Choroid plexus epithelial cell (primary cell): ENCODE measurements at regions not wholly inside any gene's neighbourhood (a gene's known extent, or its start where the extent isn't known, plus 50 kb on each side); places are given as distances from the start of the nearest gene placed in this dataset.

Source experiments
- DNase-seq: peaks from one replicate; pipeline ENCODE4 v3.0.0-alpha.2; 2010; ENCODE audit warnings: low read depth
- H3K4me3 ChIP-seq: 2 replicates; pipeline ENCODE4 v1.5.1; 2011; ENCODE audit warnings: low read depth, mild to moderate bottlenecking, control low read depth, low read length, moderate library complexity
- TF ChIP-seq, protein P1 (sequence below): conservative IDR thresholded peaks from 2 replicates; pipeline ENCODE4 v1.5.1; 2011; ENCODE audit warnings: low read depth, mild to moderate bottlenecking, control low read depth, inconsistent platforms, low read length, moderate library complexity

DNA sequence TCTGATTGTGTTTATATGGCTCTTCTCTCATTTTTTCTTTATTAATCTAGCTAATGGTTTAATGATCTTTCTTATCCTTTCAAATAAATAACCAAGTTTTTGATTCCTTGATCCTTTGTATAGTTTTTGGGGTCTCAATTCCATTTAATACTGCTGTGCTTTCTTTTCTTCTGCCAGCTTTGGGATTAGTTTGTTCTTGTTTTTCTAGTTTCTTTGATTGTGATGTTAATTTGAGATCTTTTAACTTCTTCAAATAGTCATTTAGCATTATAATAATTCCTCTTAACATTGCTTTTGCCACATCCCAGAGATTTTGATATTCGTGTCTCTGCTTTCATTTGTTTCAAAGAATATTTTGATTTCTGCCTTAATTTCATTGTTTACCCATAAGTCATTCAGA lies 1126.6 kb downstream of the NAALADL2 start:
- DNase-seq: no peak
- TF ChIP-seq, protein P1, sequence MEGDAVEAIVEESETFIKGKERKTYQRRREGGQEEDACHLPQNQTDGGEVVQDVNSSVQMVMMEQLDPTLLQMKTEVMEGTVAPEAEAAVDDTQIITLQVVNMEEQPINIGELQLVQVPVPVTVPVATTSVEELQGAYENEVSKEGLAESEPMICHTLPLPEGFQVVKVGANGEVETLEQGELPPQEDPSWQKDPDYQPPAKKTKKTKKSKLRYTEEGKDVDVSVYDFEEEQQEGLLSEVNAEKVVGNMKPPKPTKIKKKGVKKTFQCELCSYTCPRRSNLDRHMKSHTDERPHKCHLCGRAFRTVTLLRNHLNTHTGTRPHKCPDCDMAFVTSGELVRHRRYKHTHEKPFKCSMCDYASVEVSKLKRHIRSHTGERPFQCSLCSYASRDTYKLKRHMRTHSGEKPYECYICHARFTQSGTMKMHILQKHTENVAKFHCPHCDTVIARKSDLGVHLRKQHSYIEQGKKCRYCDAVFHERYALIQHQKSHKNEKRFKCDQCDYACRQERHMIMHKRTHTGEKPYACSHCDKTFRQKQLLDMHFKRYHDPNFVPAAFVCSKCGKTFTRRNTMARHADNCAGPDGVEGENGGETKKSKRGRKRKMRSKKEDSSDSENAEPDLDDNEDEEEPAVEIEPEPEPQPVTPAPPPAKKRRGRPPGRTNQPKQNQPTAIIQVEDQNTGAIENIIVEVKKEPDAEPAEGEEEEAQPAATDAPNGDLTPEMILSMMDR: no peak
- no peak overlapping the region for H3K4me3 ChIP-seq

DNA sequence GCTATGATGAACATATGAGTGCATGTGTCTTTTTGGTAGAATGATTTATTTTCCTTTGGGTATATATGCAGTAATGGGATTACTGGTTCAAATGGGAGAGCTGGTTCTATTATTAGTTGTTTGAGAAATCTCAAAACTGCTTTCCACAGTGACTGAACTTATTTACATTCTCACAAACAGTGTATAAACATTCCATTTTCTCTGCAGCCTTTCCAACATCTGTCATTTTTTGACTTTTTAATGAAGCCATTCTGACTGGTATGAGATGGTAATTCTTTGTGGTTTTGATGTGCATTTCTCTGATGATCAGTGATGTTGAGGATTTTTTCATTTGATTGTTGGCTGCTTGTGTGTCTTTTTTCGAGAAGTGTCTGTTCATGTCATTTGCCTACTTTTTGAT lies 1124.2 kb downstream of the NAALADL2 start:
- DNase-seq: no peak
- TF ChIP-seq, protein P1: no peak
- no peak overlapping the region for H3K4me3 ChIP-seq

DNA sequence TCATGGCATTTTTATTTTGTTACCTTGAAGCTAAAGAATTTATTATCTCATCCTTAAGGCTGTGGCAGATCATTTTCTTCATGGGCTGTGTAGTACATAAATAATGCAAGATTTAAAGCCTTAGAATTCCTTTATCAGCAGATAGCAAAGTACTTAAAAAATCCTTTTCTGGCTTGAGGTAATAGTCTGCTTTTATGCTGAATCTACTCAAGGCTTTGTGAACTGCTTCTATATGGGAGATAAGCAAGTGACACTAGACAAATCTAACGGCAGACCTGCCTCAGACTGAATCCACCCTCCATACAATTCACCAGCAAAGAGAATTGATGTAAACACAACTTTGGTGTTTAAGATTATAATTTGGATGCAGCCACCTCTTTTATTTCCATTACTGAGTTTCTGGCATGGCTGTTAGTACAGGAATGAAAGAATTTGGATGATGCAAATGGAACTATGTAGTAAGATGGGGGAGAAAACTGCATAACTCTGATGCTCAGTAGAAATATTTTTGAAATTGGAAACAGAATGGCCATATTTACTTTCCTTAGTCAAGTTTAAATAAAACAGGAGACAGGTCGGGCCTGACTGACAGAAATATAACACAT lies 1121.5 kb downstream of the NAALADL2 start:
- H3K4me3 ChIP-seq: no peak overlapping the region
- TF ChIP-seq, protein P1: no peak
- peak; percentile 15 for DNase-seq

DNA sequence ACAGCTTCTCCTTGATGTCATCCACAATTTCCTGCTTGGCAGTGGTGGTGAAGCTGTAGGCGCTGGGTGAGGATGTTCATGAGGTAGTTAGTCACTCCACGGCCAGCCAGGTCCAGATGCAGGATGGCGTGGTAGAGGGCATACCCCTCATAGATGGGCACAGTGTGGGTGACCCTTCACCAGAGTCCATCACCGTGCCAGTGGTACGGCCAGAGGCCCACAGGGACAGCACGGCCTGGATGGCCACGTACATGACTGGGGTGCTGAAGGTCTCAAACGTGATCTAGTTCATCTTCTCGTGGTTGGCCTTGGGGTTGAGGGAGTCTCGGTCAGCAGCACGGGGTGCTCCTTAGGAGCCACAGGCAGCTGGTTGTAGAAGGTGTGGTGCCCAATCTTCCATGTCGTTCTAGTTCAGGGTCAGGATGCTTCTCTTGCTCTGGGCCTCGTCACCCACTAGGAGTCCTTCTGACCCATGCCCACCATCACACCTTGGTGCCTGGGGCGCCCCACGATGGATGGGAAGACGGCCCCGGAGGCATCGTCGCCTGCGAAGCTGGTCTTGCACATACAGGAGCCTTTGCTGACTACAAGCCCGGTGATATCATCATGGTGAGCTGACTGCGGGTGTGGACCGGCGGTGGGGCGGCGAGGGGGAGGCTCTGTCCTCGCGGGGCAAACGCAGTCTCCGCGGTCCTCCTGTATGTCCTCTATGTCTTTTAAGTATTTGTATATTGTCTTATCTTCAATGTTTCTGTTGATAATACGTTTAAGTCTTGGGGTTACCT lies 1119.0 kb downstream of the NAALADL2 start:
- no peak for DNase-seq
- TF ChIP-seq, protein P1: no peak

DNA sequence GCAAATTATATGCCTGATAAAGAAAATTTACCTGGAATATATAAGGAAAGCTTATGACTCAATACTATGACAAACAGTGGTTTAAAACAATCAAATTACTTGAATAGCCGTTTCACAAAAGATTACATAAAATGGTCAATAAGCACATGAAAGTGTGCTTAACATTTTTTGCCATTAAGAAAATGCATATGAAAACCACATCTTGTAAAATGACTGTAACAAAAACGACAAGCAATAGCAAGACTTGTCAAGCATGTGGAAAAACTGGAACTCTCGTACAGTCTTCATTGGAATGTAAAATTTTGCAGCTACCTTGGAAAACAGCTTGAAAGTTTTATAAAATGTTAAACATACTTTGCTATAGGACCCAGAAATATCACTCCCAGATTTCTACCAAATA lies 1110.3 kb downstream of the NAALADL2 start:
- no peak overlapping the region for H3K4me3 ChIP-seq
- TF ChIP-seq, protein P1: no peak
- DNase-seq: no peak

More for the DNA sequence above, 1119.0 kb downstream of the NAALADL2 start:
- no peak overlapping the region for H3K4me3 ChIP-seq

DNA sequence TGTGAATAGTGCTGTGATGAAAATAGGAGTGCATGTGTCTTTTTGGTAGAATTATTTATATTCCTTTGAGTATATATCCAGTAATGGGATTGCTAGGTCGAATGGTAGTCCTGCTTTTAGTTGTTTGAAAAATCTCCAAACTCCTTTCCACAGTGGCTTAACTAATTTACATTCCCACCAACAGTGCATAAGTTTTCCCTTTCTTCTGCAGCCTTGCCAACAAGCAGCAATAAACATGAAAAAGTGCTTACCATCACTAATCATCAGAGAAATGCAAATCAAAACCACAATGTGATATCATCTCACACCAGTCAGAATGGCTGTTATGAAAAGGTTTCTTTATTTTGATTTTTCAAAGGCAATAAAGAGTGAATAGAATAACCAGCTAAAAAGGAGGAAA lies 1105.9 kb downstream of the NAALADL2 start:
- H3K4me3 ChIP-seq: no peak overlapping the region
- no peak for DNase-seq
- TF ChIP-seq, protein P1: no peak

DNA sequence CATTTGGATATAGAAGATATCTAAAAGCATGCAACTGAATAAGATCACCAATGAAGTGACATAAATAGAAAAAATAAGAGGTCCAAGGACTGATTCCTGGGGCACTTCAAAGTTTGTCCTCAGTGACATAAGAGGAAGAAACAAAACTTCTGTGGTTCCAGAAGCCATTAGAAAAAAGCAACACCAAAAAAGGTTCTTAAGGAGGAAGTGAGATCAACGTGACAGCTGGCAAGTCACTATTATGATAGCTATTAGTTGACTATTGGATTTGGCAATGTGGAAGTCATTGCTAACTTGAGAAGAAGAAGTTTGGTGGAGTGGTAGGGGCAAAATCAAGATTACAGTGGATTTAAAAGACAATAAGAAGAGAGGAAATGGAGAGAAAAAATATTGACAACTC lies 1098.3 kb downstream of the NAALADL2 start:
- H3K4me3 ChIP-seq: no peak overlapping the region
- TF ChIP-seq, protein P1: no peak
- no peak for DNase-seq
